ENCODE measurements at regions not wholly inside any gene's neighbourhood (a gene's known extent, or its start where the extent isn't known, plus 50 kb on each side); places are given as distances from the start of the nearest gene placed in this dataset.

- TF ChIP-seq, protein P1, sequence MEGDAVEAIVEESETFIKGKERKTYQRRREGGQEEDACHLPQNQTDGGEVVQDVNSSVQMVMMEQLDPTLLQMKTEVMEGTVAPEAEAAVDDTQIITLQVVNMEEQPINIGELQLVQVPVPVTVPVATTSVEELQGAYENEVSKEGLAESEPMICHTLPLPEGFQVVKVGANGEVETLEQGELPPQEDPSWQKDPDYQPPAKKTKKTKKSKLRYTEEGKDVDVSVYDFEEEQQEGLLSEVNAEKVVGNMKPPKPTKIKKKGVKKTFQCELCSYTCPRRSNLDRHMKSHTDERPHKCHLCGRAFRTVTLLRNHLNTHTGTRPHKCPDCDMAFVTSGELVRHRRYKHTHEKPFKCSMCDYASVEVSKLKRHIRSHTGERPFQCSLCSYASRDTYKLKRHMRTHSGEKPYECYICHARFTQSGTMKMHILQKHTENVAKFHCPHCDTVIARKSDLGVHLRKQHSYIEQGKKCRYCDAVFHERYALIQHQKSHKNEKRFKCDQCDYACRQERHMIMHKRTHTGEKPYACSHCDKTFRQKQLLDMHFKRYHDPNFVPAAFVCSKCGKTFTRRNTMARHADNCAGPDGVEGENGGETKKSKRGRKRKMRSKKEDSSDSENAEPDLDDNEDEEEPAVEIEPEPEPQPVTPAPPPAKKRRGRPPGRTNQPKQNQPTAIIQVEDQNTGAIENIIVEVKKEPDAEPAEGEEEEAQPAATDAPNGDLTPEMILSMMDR (IDR thresholded peaks at IDR 0.05; ENCODE audit: insufficient read depth, low read depth, low read length) = no peak
- no peak for TF ChIP-seq EZH2 (IDR thresholded peaks at IDR 0.05; ENCODE audit: insufficient read depth, low read length)
Measured at GRCh38 chr11:121864660-121865059, 251.4 kb downstream of the BLID start.

Data from astrocyte (in vitro differentiated cells and primary cell).